ENCODE measurements at regions not wholly inside any gene's neighbourhood (a gene's known extent, or its start where the extent isn't known, plus 50 kb on each side); places are given as distances from the start of the nearest gene placed in this dataset.

DNA sequence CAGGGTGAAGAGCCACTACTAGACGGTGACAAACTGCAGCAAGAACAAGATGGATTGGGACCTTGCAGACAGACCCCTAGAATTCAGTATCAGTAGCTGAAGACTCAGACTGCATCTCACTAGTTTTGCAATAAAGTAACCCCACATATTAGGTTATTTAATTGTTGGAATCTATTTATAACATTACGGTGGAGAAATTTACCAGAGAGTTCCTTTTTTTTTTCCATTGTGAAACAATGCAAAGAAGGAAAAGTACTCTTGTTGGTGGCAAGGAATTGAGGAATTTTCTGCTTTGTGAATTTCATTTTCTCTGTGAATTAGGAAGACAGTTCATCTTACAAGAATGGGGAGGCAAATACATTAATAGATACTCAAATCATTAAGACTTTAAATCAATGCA, 185.7 kb upstream of the PPFIA2 start:
- DNase-seq = no peak
- Histone ChIP-seq H3K9me3 (no peaks in the 10 kb centered on the region), H3K27me3 (ENCODE audit: insufficient read depth) (no peaks in the 10 kb centered on the region; the same call in 1 of the 2 replicates), H3K4me2 (no peak overlapping the region), H3F3A (replicated peaks; ENCODE audit: insufficient read depth) (no peaks in the 10 kb centered on the region), H3K9me2 (no peaks in the 10 kb centered on the region), H3K27ac (ENCODE audit: low read depth in 2 of 2, low read length in 1 of 2) (no peak overlapping the region), H3K4me3 (ENCODE audit: low read depth in 2 of 2, low read length in 1 of 2) (no peak overlapping the region), H3K36me3 (replicated peaks in 1 of 2; ENCODE audit: control insufficient read depth in 1 of 2, insufficient read depth in 2 of 2, low read length in 1 of 2) (no peaks in the 10 kb centered on the region), H2AFZ (ENCODE audit: low read depth) (no peak overlapping the region), H3K79me2 (ENCODE audit: insufficient read depth) (no peaks in the 10 kb centered on the region), H3K9ac (no peak overlapping the region), H3K4me1 (ENCODE audit: control insufficient read depth in 1 of 2, insufficient read depth in 2 of 2, low read depth in 1 of 2, low read length in 1 of 2) (no peaks in the 10 kb centered on the region), H4K20me1 (ENCODE audit: insufficient read depth) (no peaks in the 10 kb centered on the region)
- POLR2A ChIA-PET = no interaction called here
- CTCF ChIA-PET = no interaction called here
- WGBS (ENCODE audit: low lambda C conversion rate) = 22% methylated on average over 2 of the region's 2 CpGs
- TF ChIP-seq RAD21 (IDR thresholded peaks at IDR 0.05; ENCODE audit: low read length) (no peak), FOXJ3 (CRISPR knock-in tag; IDR thresholded peaks at IDR 0.05) (no peak)

DNA sequence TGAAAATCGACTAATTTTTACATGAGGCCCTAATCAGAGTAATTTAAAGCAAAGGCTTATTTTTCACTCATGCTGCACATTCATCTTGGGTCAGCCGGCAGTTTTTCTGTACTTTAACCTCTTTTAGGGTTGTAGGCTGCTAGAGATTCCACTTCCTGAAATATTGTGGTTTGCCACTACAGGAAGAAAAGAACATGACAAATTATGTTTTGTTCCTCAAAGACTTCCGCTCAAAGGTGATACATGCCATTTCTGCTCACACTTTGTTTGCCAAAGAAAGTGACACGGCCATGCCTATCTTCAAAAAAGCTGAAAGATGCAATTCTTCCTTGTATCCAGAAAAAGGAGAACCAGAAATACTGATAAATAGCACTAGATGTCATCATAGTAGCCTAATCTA, 183.4 kb upstream of the PPFIA2 start:
- Histone ChIP-seq H3F3A (replicated peaks; ENCODE audit: insufficient read depth) (no peaks in the 10 kb centered on the region), H3K9ac (no peak overlapping the region), H3K79me2 (ENCODE audit: insufficient read depth) (no peaks in the 10 kb centered on the region), H3K9me3 (no peaks in the 10 kb centered on the region), H3K9me2 (no peaks in the 10 kb centered on the region), H3K27ac (ENCODE audit: low read depth in 2 of 2, low read length in 1 of 2) (no peak overlapping the region), H3K4me2 (no peak overlapping the region), H2AFZ (ENCODE audit: low read depth) (no peak overlapping the region), H3K27me3 (ENCODE audit: insufficient read depth) (no peaks in the 10 kb centered on the region), H3K4me1 (ENCODE audit: control insufficient read depth in 1 of 2, insufficient read depth in 2 of 2, low read depth in 1 of 2, low read length in 1 of 2) (no peaks in the 10 kb centered on the region), H3K36me3 (replicated peaks in 1 of 2; ENCODE audit: control insufficient read depth in 1 of 2, insufficient read depth in 2 of 2, low read length in 1 of 2) (no peaks in the 10 kb centered on the region), H3K4me3 (ENCODE audit: low read depth in 2 of 2, low read length in 1 of 2) (no peak overlapping the region), H4K20me1 (ENCODE audit: insufficient read depth) (no peaks in the 10 kb centered on the region)
- ChIA-PET POLR2A (no interaction called here), CTCF (interaction anchor here (1.4 kb wide), 1 partner anchor 13 kb away, joined by 4 read pairs; no protein-coding TSS in a partner anchor)
- no peak for DNase-seq
- TF ChIP-seq JUND (IDR thresholded peaks at IDR 0.05) = no peak
- TF ChIP-seq, protein P1, sequence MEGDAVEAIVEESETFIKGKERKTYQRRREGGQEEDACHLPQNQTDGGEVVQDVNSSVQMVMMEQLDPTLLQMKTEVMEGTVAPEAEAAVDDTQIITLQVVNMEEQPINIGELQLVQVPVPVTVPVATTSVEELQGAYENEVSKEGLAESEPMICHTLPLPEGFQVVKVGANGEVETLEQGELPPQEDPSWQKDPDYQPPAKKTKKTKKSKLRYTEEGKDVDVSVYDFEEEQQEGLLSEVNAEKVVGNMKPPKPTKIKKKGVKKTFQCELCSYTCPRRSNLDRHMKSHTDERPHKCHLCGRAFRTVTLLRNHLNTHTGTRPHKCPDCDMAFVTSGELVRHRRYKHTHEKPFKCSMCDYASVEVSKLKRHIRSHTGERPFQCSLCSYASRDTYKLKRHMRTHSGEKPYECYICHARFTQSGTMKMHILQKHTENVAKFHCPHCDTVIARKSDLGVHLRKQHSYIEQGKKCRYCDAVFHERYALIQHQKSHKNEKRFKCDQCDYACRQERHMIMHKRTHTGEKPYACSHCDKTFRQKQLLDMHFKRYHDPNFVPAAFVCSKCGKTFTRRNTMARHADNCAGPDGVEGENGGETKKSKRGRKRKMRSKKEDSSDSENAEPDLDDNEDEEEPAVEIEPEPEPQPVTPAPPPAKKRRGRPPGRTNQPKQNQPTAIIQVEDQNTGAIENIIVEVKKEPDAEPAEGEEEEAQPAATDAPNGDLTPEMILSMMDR (IDR thresholded peaks at IDR 0.05) = no peak
- no peak for TF ChIP-seq TEAD4 (IDR thresholded peaks at IDR 0.05; ENCODE audit: borderline replicate concordance, insufficient read depth)
- TF ChIP-seq, protein P2, sequence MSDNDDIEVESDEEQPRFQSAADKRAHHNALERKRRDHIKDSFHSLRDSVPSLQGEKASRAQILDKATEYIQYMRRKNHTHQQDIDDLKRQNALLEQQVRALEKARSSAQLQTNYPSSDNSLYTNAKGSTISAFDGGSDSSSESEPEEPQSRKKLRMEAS (IDR thresholded peaks at IDR 0.05; ENCODE audit: low read depth) = no peak
- no peak for TF ChIP-seq GATA2 (CRISPR knock-in tag; IDR thresholded peaks at IDR 0.05)
- TF ChIP-seq RCOR1 (IDR thresholded peaks at IDR 0.05; ENCODE audit: low read length) = no peak
- no peak for TF ChIP-seq NRF1 (IDR thresholded peaks at IDR 0.05; ENCODE audit: low read depth, low read length)
- TF ChIP-seq, protein P3, sequence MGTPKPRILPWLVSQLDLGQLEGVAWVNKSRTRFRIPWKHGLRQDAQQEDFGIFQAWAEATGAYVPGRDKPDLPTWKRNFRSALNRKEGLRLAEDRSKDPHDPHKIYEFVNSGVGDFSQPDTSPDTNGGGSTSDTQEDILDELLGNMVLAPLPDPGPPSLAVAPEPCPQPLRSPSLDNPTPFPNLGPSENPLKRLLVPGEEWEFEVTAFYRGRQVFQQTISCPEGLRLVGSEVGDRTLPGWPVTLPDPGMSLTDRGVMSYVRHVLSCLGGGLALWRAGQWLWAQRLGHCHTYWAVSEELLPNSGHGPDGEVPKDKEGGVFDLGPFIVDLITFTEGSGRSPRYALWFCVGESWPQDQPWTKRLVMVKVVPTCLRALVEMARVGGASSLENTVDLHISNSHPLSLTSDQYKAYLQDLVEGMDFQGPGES (IDR thresholded peaks at IDR 0.05; ENCODE audit: low read depth, low read length) = no peak
- no peak for TF ChIP-seq EP300 (IDR thresholded peaks at IDR 0.05; ENCODE audit: borderline replicate concordance in 1 of 2, low read depth in 1 of 2, low read length in 1 of 2)
- no peak for TF ChIP-seq SIN3A (IDR thresholded peaks at IDR 0.05; ENCODE audit: borderline replicate concordance, low read depth, low read length)
- no peak for TF ChIP-seq NFIC (IDR thresholded peaks at IDR 0.05; ENCODE audit: borderline replicate concordance)
- 8% methylated on average over 4 of the region's 4 CpGs for WGBS (ENCODE audit: low lambda C conversion rate)
